HG02588 (cell line): ENCODE measurements at regions not wholly inside any gene's neighbourhood (a gene's known extent, or its start where the extent isn't known, plus 50 kb on each side); places are given as distances from the start of the nearest gene placed in this dataset.

Source experiments
- ATAC-seq: cut with Tn5 transposase; IDR thresholded peaks from one replicate; pipeline ENCODE4 v1.9.1; 2021; ENCODE audit warnings: mild to moderate bottlenecking, moderate library complexity; ENCODE audit not compliant: unreplicated experiment

- no peak for ATAC-seq
These were observed 519.2 kb upstream of the NOX3 start for GRCh38 chr6:155974811-155975323.

DNA sequence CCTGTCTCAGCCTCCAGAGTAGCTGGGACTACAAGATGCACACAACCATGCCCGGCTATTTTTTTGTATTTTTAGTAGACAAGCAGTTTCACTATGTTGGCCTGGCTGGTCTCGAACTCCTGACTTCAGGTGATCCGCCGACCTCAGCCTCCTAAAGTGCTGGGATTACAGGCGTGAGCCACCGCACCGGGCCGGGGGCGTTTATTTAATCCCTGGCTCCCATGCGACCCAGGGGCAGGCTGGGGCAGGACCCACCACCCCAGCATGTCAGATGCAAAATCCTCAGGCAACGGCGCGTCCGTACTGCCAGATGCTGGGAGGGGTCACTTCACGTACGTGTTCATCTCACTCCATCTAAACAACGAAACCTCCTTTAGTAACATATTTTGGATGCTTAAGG is 518.7 kb upstream of the NOX3 start:
- no peak for ATAC-seq

DNA sequence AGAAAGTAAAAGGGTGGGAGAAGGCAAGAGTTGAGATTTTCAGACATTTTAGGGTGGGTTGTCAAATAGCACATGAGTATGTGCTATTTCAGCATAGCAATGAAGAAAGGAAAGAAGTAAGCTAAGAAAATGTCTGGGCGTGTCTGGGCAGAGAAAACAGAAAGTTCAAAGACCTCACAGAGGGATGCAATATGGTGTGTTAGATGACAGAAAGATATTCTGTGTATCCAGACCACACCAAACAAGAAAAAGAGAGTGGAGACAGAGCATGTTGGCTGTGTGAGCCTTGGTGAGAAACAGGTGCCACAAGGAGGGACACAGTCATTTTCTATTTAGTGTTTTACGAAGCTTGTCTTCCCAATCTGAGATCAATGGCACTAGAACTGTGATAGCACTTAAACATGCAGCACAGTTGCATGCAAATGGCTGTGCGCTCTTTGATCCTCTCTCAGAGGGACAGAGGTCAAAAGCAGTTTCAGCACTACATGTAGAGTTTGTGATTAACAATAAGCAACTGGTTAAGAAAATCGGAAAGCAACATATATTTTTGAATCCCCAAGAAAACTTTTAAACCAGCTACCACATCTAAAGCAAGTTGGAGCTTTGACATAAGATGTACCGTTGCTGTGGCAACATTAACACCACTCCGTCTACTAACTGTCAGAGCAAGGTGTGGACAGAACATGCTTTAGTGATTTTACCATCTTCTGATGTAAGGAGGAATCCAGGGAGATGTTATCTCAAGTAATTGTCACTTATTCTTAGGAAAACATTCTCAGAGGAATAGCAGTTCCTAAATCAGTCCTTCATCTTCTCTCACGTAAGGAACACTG is 515.5 kb upstream of the NOX3 start:
- no peak for ATAC-seq

DNA sequence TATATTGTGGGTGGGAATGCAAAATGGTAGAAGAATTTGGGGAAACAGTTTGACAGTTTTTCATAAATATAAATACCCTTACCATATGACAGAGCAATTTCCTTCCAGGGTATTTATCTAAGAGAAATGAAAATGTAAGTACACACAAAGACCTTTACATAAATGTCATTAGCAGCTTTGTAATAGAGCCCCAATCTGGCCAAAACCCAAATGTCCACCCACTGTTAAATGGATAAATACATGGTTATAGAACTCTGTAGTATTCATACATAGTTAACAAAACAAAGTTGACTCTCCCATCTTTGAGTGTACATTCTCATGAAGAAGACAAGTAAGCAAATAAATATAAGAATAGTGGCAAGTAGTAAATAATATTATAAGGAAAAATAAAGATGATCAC is 514.8 kb upstream of the NOX3 start:
- ATAC-seq = no peak

DNA sequence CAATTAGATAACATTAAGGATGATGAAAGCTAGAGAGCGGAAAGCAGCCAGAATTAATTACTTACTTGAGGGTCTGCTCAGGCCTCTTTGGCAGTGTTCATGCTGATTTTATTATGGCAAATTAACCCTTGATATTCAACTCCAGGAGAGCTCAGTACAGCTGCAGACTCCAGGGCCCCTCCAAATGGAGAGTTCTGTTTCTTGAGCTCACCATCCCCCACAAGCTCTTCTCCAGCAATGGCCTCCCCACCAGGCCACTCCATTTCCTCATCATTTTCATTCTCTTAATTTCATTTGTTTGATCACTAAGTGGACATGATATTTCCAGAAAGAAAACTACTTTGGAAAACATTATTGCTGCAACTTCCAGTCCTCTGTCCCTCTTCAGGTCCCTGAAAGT is 513.3 kb upstream of the NOX3 start:
- ATAC-seq = no peak

DNA sequence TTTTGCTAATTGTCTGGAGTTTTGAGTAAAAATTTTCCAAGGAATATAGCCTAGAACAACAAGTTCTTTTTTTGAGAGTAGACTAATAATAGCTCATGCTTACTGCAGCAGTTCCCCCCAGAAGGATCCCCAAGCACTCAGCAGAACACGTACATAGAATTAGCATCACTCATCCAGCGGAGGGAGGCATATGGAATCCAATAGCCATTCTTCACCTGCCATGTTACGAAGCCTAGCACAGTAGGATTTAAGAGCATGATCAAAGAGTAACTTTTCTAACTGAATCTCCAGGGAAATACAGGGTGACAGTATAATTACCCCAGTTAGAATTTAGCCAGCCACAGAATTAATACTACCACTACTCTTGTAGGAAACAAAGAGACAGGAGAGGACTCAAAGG is 511.7 kb upstream of the NOX3 start:
- ATAC-seq = no peak

- no peak for ATAC-seq
These were observed 508.9 kb upstream of the NOX3 start for GRCh38 chr6:155964544-155964943.

DNA sequence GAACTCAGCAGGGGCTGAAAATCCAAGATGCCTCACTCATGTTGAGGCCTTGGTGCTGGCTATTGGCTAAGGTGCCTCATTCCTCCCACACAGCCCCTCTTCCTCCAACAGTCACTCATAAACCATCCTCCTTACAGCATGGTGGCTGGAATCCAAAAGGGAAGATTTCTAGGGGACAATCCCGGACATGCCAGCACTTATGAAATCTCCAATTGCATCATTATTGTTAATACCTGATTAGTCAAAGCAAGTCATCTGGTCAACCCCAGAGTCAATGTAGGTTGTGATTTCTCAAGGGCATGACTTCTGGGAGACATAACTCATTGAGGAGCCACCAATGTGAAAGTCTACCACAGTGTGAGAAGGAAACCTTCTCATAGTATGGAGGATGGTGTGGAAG is 506.6 kb upstream of the NOX3 start:
- ATAC-seq = no peak

- no peak for ATAC-seq
These were observed 504.4 kb upstream of the NOX3 start for GRCh38 chr6:155959898-155960495.

DNA sequence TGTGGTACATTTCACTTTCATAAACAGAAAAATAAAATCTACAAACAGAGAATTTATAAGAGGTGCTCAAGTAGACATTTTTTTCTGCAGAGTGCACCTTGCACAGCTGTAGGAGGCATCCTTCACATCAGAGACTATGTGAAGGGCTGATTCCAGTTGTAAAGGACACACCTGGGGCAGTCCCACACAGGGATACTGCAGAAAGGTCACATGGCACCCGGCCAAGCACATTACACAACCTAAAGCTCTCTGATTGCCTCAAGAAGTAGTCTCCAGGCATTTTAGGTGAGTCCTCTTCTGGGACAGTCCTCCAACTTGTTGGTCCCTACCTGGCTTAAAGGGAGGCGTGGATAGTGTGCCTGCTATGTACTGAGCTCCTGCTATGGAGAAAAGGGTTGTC is 502.9 kb upstream of the NOX3 start:
- ATAC-seq = no peak

DNA sequence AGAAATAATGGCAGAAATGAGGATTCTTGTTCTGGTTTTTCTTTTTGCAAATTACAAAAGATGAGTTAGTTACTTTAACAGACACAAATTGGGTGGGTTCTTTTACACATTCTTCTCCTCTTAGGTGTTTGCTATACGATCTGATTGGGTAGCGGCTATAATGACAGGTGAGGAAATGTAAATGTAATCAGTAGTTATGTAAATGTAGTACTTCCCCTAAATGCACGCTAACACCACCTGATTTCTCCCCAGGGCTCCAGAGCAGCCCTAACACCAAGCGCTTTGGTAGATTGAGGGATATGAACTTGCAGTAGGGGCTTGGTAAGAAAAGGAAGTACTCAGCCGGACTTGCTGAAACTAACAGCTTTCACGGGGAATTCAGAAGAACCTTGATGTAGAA is 499.4 kb upstream of the NOX3 start:
- no peak for ATAC-seq

- no peak for ATAC-seq
These were observed 498.5 kb upstream of the NOX3 start for GRCh38 chr6:155954149-155954548.

GRCh38 chr6:155949256-155949655 is 493.6 kb upstream of the NOX3 start:
- ATAC-seq = no peak

GRCh38 chr6:155946860-155947259 is 491.2 kb upstream of the NOX3 start:
- ATAC-seq = no peak

GRCh38 chr6:155943635-155944034 is 488.0 kb upstream of the NOX3 start:
- ATAC-seq = no peak

- ATAC-seq = no peak
These were observed 483.6 kb upstream of the NOX3 start for GRCh38 chr6:155939253-155939652.

- no peak for ATAC-seq
These were observed 480.9 kb upstream of the NOX3 start for GRCh38 chr6:155936551-155936950.

- no peak for ATAC-seq
These were observed 480.5 kb upstream of the NOX3 start for GRCh38 chr6:155936127-155936526.

DNA sequence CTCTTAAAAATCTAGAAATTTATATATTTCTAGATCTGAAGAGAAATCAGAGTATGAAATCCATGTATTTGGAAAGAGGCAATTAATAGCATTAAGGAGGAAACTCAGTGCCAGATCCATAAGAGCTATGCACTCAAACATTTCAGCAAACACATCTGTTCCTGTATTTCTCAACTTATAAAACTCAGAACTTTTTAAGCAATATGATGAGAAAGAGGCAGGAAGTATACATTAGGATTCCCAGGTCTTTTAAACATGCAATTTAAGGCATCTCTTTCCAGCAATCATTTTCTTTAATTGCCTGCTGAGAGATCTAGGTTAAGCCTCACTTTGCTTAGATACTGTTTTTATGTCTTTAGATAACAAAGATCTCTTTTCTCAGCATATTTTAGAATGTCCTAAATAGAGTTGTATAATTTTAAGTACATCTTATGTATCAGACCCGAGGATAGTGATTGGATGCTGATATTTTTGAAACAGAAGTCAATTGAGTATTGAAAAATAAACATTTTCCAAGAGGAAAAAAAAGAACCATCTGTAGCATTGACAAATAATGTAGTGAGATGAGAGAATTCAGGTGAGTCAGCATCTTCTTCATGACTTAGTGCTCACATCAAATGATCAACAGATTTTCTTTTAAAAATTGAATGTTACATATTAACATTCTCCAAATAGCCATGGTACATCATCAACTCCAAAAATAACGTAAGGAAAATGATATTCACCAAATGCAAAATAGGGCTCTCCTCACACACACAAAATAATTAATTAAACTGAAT is 461.4 kb upstream of the NOX3 start:
- no peak for ATAC-seq

GRCh38 chr6:155915651-155916050 is 460.0 kb upstream of the NOX3 start:
- ATAC-seq = no peak

DNA sequence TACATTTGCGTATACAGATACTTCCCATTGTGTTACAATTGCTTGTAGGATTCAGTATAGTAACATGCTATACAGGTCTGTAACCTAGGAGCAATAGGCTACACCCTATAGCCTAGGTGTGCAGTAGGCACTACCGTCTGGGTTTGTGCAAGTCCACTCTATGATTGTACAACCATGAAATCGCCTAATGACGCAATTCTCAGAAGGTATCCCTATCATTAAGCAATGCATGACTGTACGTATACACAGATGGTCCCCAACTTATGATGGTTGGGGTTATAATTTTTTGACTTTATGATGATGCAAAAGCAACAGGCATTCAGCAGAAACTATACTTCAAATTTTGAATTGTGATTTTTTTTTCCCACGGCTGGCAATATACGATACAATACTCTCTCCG is 458.2 kb upstream of the NOX3 start:
- no peak for ATAC-seq

GRCh38 chr6:155909710-155910109 is 454.1 kb upstream of the NOX3 start:
- no peak for ATAC-seq
